ENCODE measurements at regions not wholly inside any gene's neighbourhood (a gene's known extent, or its start where the extent isn't known, plus 50 kb on each side); places are given as distances from the start of the nearest gene placed in this dataset.

DNA sequence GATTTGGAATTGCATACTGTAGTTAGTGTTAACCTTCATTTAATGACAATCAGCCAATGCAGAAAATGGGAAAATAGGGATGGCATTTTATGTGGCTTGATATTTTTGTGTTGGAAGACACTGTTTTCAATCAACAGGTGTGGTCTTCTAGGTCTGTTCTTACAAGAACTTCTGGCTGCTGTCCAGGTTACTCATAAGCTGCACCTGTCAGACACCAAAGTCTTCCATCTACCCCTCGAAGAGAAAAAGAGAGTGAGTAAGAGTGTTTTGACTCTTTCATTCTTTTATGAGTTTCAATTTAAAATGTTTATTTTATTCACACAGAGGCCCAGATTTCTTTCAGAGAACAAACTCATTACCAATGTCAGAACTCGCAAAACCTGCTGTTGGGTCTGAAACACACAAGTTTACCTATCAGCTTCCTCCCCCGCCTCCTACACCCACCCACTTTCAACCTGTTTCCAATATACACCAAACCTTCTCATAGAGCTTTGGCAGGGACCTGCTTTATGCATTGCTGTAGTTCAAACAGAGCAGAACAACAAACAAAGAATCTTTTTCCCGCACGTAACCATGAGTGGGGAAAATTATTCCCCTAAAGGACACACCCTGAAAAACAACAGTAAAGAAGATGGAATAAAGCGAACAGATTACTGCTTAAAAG lies 767.7 kb upstream of the ALCAM start:
- FAIRE-seq = no peak

DNA sequence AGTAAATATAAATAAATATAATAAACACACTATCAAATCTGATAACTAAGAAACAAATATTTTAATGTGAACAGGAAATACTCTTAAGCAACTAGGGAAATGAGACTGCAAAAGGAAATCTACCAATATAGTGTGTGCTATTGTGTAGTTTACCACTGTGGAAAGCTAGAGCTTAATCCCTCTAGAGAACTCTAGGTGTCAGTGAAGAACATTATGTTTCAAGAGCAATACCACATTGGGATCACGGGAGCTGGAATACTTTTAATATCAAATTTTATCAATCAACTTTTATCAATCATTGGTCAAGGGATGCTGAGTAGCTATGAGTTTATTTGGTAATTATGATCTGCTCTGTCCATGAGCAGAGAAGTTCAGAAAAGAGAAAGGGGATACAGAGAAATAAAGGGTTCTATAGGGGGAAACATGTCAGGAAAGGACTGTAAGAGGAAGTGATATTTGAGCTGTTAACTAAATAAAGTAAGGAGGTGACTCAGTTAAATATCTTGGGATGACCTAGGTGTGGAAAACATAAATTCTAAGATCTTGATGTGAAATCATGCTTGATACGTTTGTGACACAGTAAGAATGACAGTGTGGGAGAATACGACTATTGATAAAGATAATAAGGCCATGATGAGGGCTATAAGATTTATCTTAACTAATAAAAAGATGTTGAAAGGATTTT lies 762.2 kb upstream of the ALCAM start:
- FAIRE-seq = no peak

DNA sequence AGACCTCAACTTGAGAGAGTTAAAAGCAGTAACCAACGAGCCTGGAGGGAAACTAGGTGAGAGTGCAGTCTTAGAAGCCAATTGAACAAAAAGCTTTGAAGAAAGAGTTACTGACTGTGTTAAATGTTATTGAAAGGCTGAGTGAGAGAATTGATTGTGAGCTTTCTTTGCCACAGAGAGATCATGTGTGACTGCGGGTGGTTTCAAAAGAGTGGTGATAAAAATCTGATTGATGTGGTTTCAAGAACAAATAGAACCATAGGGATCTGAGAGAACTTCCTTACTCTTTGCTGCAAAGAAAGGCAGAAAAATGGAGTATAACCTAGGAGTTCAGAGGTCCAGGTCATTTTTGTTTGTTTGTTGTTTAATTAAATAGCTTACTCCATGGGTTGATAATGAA lies 759.9 kb upstream of the ALCAM start:
- FAIRE-seq = no peak

DNA sequence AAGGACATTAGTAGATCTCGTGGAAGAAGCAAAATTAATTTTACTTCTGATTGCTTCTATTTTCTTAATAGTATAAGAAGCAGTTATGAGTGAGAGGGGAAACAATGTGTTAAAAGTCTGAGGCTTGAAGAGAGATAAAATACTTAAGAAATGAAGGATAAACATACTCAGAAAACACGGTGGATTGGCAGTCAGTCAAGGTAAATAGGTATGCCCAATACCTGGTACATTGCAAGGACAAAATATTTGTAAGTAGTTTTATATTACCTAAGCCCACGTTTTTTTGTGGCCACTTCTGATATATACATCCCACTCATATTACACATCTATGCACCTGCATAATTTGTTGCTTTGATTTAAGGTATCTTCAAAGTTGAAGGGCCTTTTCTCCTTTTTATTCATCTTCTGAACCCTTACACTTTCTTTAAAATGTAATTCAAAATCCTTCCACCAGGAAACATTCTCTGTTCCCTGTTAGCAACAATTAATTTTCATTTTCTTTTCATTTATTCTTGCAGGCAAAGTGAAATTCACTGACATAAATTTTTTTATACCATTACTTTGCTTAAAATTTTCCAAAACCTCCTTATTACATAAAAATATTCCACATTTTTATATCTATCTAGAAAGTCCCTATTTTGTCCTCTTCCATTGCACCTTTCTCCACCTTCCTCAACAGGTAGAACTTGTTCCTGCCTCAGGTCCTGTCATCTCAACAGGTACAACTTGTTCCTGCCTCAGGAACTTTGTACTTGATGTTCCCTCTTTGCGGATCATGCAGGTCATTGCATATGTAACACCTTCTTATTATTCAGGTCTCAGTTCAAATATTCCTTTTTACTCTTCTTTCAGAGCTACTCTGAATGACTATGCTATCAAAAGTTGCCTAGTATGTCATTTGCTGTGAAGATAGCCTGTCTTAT lies 755.7 kb upstream of the ALCAM start:
- FAIRE-seq = no peak

DNA sequence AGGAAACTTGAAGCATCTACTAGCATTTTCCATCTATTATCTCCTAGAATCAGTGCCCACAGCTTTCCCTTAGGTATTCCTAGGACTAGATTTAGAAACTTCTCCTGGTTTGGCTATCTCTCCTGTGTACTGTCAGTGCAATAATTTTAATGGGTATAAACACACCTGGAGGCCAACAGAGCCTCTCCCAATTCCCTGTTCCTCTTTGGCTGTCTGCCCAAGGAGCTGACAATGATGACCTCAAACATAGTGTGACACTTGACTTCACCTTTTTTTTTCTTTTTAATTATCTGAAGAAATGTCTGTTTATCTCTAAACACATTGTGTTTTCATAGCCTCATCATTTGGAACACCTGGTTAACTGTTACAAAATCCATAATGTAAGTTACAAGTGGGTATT lies 754.5 kb upstream of the ALCAM start:
- FAIRE-seq = no peak

DNA sequence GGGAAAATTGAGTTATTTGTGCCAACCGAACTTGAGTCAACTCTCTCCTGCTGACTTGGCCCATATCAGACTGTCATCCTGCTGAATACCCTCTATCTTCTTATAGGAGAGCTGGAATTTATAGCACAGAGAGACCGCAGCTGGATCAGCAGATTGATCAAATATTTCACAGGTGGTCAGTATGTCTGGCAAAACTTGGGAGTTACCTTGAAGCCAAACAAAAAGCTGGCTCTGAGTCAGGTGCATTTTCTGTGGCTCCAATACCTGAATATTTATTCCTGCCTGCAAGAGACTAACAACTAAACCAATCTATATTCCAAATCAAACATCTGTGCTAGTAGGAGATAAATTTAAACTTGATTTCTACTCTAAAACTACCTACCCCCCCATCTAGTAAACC lies 752.1 kb upstream of the ALCAM start:
- no peak for FAIRE-seq

DNA sequence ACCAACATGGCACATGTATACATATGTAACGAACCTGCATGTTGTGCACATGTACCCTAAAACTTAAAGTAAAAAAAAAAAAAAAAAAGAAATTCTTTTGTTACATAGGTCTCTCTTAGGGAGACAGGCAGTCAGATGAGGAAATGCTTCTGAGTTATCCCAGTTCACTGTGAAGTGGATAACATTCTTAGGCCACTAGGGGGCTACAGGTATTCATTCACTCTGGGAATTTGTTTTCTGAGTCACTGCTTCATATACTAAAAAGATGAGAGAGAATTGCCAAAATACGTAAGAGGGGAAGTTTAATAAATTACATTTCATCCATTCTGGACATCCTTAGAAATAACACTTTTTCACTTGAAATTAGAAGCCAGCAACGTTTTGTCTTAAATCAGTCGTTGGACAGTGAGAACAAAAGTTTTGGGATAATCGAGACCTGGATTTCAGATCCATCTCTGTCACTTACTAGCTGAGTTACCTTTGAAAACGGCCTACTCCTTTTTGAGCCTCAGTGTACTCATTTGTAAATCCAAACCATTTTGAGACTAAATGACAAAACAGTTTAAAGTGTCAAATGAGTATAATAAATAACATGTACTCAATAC lies 738.4 kb upstream of the ALCAM start:
- FAIRE-seq = no peak

DNA sequence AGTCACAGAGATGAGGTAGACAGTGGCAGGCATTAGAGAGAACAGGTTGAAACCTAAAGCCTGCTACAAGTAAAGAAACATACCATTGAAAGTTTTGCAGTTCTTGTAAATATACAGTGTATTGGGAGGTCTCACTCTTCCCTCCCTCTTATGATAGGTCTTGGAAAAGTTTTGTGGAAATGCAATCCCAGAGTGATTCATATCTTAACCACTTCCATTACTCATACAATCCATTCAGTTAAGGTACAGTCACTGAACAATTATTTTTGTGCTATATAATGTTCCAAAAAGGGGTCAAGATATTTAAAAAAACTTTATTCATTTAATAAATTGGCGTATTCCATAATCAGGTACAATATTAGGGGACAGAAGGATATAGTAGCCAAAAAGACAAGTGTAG lies 737.7 kb upstream of the ALCAM start:
- FAIRE-seq = no peak

DNA sequence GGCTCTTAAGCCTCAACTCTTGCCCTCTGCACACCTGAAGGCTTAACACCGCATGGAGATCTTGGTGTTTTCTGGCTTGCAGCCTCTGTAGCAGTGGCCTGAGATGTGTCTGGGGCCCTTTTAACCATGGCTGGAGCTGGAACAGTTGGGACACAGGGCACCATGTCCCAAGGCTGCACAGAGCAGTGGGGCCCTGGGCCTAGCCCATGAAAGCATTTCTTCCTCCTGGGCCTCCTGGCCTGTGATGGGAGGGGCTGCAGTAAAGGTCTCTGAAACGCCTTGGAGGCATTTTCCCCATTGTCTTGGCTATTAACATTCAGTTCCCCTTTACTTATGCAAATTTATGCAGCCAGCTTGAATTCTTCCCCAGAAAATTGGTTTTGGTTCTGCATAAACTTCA lies 735.5 kb upstream of the ALCAM start:
- FAIRE-seq = no peak

DNA sequence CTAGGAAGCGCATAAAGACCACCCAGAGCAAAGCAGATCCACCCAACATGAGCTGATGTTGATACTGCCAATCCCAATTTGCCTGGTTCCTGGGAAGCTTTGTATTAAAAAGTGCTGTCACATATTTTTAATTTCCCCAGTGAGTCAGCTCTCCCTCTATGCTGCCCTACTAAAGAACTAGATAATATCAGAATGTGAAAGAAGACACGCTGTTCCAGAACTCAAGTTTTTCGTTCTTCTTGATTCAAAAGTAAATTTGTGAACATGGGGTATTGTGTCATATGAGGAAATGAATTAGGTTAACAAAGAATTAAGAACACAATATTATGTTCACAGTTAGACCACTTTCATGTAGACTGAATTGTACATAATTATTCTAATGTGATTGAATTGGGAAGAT lies 734.2 kb upstream of the ALCAM start:
- FAIRE-seq = no peak

DNA sequence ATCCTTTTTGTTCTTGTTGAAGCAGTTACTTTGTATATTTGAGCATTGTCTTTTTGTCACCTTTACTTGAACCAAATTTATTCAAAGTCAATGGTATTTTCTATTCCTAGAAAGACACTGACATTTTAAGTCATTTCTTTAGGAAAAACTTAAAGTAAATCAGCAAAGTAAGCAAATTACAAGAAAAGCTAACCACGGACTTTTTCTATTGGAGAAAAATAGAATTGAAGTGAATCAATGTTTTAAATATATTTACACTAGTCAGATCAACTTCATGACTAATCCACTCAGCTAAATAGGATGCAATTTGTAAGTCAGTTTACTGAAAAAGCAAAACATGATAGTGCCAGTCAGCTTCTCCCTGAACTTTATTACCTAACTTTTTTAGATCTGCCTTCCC lies 733.8 kb upstream of the ALCAM start:
- FAIRE-seq = no peak

DNA sequence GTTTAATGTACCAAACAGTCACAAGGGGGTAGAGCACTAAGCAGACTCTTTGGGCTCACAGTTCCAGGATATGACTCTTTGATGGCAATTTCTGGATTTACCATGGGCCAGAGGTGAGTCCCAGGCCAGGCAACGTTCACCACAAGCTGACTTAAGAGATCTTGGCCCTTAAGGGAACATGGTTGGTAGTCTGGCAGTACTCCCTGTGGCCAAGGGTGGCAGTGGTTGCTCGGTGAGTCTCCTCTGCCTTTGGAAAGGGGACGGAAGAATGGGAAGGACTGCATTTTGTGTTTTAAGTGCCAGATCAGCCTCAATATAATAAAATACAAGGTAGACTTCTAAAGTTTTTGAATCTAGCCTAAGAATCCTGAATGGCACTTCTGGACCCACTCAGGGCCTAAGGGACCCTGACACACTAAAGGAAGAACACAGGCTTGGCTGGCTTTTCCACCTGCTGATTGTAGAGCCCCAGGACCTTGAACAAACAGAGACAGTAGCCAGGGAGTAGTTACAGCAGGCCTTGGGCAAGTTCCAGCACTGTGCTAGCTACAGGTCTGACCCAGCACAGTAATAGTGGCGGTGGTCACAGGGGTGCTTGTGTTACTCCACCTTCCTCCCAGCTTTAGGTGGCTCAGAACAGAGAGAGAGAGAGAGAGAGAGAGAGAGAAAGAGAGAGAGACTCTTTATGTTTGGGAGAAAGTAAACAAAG lies 730.7 kb upstream of the ALCAM start:
- no peak for FAIRE-seq

DNA sequence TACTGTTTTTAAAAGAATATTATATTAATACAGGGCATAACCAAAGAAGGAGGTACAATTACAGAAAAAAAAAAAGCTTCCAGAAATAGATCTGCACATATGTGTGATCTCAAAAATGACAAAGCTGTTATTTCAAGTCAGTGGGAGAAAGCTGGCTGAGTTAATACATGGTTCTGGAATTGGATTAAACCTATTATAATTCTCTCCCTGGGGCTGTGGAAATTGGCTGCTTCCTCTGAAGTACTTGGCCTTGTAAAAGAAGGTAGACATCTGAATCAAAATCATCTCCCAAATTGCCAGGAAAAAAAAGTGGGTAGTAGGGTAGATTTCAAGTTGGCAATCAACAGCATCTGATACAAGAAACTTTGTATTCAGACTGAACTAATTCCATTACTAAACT lies 723.9 kb upstream of the ALCAM start:
- no peak for FAIRE-seq

DNA sequence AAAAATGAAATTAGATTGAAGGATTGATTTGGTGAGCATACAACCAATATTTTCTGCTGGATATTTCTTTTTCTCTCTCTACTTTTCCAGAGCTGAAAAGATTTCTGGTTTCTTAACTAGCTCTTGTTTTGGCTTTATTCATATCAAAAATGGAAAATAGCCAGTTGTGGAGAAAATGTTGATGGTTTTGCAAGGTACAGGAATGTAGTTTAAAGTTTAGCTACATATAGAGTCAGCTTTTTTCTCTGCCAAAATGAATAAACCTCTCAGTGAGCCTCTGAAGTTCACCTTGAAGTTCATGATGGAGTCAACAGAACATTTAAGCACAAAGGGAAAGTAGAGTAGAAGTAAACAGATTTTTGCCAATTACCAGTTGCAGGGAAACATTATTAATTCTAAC lies 720.5 kb upstream of the ALCAM start:
- no peak for FAIRE-seq

DNA sequence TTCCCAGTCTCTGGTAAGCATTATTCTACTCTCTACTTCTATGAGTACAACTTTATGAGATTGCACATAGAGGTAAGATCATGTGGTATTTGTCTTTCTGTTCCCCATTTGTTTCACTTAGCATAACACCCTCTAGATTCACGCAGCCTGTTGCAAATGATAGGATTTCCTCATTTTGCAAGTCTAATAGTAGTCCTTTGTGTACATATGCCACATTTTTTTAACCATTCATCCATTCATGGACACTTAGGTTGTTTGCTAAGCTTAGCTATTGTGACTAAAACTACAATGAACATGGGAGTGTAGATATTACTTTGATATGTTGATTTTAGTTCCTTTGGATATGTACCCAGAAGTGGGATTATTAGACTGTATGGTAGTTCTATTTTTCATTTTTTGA lies 717.9 kb upstream of the ALCAM start:
- no peak for FAIRE-seq

DNA sequence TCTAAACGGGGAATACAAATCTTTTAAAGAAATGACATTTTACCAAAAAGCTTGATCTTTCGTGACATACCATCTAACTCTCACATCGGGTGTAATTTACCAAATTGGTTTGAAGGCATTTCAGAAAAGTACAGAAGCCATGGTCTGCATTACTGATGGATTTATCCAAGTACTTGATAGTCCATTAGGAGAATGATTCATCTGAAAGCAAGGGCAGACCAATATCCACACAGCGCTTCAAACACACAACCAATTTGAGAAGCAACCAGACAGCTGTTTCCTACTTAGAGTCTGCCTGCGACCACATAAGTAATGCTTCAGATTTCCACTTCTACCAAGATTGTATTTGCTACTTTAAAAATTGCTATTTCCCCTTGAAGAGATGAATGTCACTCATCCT lies 697.6 kb upstream of the ALCAM start:
- no peak for FAIRE-seq

DNA sequence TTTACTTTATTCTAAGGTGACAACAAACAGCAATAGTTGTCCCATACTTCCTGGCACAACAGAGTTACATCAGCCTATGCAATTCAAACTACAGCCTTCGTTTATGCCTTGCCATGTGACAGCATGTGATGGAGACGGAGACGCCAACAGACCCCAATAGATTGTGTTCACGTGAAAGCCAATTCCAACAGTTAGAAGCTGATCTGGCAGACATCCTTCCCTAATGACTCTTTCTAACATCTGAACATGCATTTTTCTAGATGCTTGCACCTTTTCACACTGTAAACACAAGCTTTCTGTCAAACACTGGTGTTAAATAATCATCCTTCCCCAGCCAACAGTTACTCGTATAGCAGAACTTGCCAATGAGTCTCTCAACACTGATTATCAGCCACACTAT lies 694.4 kb upstream of the ALCAM start:
- FAIRE-seq = no peak

DNA sequence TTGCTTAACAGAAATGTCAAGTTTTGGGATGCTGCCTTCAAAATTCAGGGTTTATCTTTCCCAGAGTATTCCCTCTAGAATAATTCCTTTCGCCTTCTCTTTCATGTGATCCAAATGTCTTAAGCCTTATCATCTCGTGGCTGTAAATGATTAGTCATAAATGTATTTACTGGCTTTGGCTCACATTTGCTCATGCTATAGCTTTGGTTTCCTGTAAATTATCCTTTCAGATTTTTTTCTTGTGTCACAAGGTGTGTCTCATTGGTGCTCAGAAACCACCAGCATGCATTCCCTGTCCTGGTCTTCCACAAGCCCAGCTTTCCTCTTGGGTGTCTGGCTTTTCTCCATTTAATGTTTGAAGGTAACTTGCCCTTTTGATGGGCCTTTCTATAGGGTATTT lies 692.7 kb upstream of the ALCAM start:
- FAIRE-seq = no peak

DNA sequence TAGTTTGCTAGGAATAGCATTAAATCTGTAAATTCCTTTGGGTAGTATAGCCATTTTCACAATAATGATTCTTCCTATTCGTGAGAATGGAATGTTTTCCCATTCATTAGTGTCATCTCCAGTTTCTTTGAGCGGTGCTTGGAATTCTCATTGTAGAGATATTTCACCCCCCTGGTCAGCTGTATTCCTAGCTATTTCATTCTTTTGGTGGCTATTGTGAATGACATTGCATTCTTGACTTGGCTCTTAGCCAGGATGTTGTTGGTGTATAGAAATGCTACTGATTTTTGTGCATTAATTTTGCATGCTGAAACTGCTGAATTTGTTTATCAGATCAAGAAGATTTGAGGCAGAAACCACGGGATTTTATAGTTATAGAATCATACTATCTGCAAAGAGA lies 690.5 kb upstream of the ALCAM start:
- FAIRE-seq = no peak

DNA sequence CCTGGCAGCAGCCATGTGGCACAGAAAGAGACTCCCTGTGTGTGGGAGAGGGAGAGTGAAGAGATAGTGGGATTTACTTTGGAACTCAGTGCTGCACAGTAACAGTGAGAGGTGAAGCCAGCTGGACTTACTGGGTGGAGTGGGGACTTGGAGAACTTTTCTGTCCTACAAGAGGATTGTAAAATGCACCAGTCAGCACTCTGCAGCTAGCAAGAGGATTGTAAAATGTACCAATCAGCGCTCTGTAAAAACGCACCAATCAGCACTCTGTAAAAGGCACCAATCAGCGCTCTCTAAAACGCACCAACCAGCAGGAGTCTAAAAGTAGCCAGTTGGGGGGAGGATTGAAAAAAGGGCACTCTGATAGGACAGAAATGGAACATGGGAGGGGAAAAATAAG lies 688.8 kb upstream of the ALCAM start:
- no peak for FAIRE-seq

DNA sequence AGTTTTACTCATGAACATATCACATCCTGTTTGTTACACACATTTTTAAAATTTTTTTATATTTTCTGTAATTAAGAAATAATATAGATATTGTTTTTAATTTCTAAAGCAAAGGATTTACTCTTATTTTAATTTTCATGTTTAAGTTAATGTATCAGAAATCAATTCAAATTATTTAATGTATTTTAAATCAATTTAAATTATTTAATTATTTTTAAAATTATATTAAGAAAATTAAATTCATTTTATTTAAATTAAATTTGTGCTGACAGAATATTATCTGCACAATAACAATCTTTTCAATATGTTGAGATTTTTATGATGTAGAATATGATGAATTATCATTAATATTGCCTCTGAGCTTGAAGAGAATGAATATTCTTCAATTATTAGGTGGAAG lies 681.2 kb upstream of the ALCAM start:
- peak; percentile 90 for FAIRE-seq

DNA sequence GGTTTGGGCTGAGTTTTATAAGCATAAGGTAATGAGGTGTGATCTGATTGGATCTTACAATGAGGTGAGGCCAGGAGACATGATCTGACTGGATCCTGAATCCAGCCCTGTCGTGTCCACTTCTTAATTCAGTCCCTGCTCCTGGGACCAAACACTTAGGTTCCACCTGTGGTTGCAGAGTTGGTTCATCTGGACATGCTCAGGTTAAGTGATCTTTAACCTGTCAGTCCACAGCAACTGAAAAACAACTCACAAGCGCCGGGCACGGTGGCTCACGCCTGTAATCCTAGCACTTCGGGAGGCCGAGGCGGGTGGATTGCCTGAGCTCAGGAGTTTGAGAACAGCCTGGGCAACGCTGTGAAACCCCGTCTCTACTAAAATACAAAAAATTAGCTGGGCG lies 679.3 kb upstream of the ALCAM start:
- no peak for FAIRE-seq

DNA sequence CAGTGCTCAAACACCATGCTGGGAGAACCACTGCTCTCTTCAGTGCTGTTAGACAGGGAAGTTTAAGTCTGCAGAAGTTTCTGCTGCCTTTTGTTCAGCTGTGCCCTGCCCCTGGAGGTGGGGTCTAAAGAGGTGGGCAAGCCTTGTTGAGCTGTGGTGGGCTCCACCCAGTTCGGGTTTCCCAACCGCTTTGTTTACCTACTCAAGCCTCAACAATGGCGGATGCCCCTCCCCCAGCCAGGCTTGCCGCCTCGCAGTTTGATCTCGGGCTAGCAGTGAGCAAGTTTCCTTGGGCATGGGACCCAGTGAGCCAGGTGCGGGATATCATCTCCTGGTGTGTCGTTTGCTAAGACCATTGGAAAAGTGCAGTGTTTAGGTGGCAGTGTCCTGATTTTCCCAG lies 670.2 kb upstream of the ALCAM start:
- no peak for FAIRE-seq

All from colon (tissue), 2 donors.